ENCODE measurements at regions not wholly inside any gene's neighbourhood (a gene's known extent, or its start where the extent isn't known, plus 50 kb on each side); places are given as distances from the start of the nearest gene placed in this dataset.

- Histone ChIP-seq H3K79me1 (ENCODE audit: low read length) (no peaks in the 10 kb centered on the region), H3K23ac (ENCODE audit: low read length) (no peak overlapping the region), H2BK120ac (ENCODE audit: low read depth, low read length) (no peak overlapping the region), H3K27ac (ENCODE audit: low read depth, low read length) (no peak overlapping the region), H3K27me3 (ENCODE audit: insufficient read depth, low read length, poor library complexity) (no peaks in the 10 kb centered on the region), H3K36me3 (ENCODE audit: control insufficient read depth, insufficient read depth, low read length) (no peaks in the 10 kb centered on the region), H3K56ac (ENCODE audit: low read length) (no peak overlapping the region), H3K4ac (ENCODE audit: low read depth, low read length) (no peak overlapping the region), H4K5ac (ENCODE audit: low read length) (no peak overlapping the region), H4K8ac (ENCODE audit: low read depth, low read length) (no peak overlapping the region), H3K4me3 (ENCODE audit: low read length) (no peak overlapping the region), H3K79me2 (ENCODE audit: control insufficient read depth, insufficient read depth, low read length) (no peaks in the 10 kb centered on the region), H3K18ac (ENCODE audit: low read length) (no peak overlapping the region), H2BK5ac (ENCODE audit: low read length) (no peak overlapping the region), H3K9ac (ENCODE audit: low read length) (no peak overlapping the region), H2BK15ac (replicated peaks; ENCODE audit: low read depth) (no peak overlapping the region), H2AK5ac (ENCODE audit: low read length) (no peak overlapping the region), H3K4me2 (ENCODE audit: low read length) (no peak overlapping the region), H3K4me1 (ENCODE audit: control insufficient read depth, low read depth, low read length) (no peaks in the 10 kb centered on the region)
- DNase-seq: no peak
- no CpG with 5 or more reads among the region's 1 CpG for WGBS (ENCODE audit: extremely low coverage, insufficient coverage, low lambda C conversion rate)
These were observed 733.5 kb downstream of the SOCS6 start for GRCh38 chr18:71022389-71022788.

- H3K79me2 ChIP-seq (ENCODE audit: control insufficient read depth, insufficient read depth, low read length): no peaks in the 10 kb centered on the region
- H2AK5ac ChIP-seq (ENCODE audit: low read length): no peak overlapping the region
- H3K27me3 ChIP-seq (ENCODE audit: insufficient read depth, low read length, poor library complexity): no peaks in the 10 kb centered on the region
- no CpG with 5 or more reads among the region's 2 CpGs for WGBS (ENCODE audit: extremely low coverage, insufficient coverage, low lambda C conversion rate)
- no peak overlapping the region for H3K18ac ChIP-seq (ENCODE audit: low read length)
- no peaks in the 10 kb centered on the region for H3K4me1 ChIP-seq (ENCODE audit: control insufficient read depth, low read depth, low read length)
- no peak overlapping the region for H3K4me3 ChIP-seq (ENCODE audit: low read length)
- no peak overlapping the region for H3K4me2 ChIP-seq (ENCODE audit: low read length)
- no peak overlapping the region for H2BK120ac ChIP-seq (ENCODE audit: low read depth, low read length)
- H3K79me1 ChIP-seq (ENCODE audit: low read length): no peaks in the 10 kb centered on the region
- no peak for DNase-seq
- H3K56ac ChIP-seq (ENCODE audit: low read length): no peak overlapping the region
- no peak overlapping the region for H2BK5ac ChIP-seq (ENCODE audit: low read length)
- H3K9ac ChIP-seq (ENCODE audit: low read length): no peak overlapping the region
- H3K4ac ChIP-seq (ENCODE audit: low read depth, low read length): no peak overlapping the region
- no peak overlapping the region for H2BK15ac ChIP-seq (replicated peaks; ENCODE audit: low read depth)
- no peaks in the 10 kb centered on the region for H3K36me3 ChIP-seq (ENCODE audit: control insufficient read depth, insufficient read depth, low read length)
- H4K5ac ChIP-seq (ENCODE audit: low read length): no peak overlapping the region
- no peak overlapping the region for H3K27ac ChIP-seq (ENCODE audit: low read depth, low read length)
- H3K23ac ChIP-seq (ENCODE audit: low read length): no peak overlapping the region
- no peak overlapping the region for H4K8ac ChIP-seq (ENCODE audit: low read depth, low read length)
These were observed 732.2 kb downstream of the SOCS6 start for GRCh38 chr18:71021030-71021362.

GRCh38 chr18:71020342-71021029 is 731.6 kb downstream of the SOCS6 start:
- no peaks in the 10 kb centered on the region for H3K36me3 ChIP-seq (ENCODE audit: control insufficient read depth, insufficient read depth, low read length)
- no peak overlapping the region for H3K23ac ChIP-seq (ENCODE audit: low read length)
- no peak overlapping the region for H3K4me3 ChIP-seq (ENCODE audit: low read length)
- no peak overlapping the region for H3K27ac ChIP-seq (ENCODE audit: low read depth, low read length)
- WGBS (ENCODE audit: extremely low coverage, insufficient coverage, low lambda C conversion rate): no CpG with 5 or more reads among the region's 3 CpGs
- H3K79me2 ChIP-seq (ENCODE audit: control insufficient read depth, insufficient read depth, low read length): no peaks in the 10 kb centered on the region
- no peaks in the 10 kb centered on the region for H3K4me1 ChIP-seq (ENCODE audit: control insufficient read depth, low read depth, low read length)
- H3K4ac ChIP-seq (ENCODE audit: low read depth, low read length): no peak overlapping the region
- H2AK5ac ChIP-seq (ENCODE audit: low read length): no peak overlapping the region
- H3K56ac ChIP-seq (ENCODE audit: low read length): no peak overlapping the region
- H2BK120ac ChIP-seq (ENCODE audit: low read depth, low read length): no peak overlapping the region
- DNase-seq: no peak
- H4K8ac ChIP-seq (ENCODE audit: low read depth, low read length): no peak overlapping the region
- no peak overlapping the region for H2BK5ac ChIP-seq (ENCODE audit: low read length)
- H4K5ac ChIP-seq (ENCODE audit: low read length): no peak overlapping the region
- H3K27me3 ChIP-seq (ENCODE audit: insufficient read depth, low read length, poor library complexity): no peaks in the 10 kb centered on the region
- H3K18ac ChIP-seq (ENCODE audit: low read length): no peak overlapping the region
- no peak overlapping the region for H3K4me2 ChIP-seq (ENCODE audit: low read length)
- H3K9ac ChIP-seq (ENCODE audit: low read length): no peak overlapping the region
- no peak overlapping the region for H2BK15ac ChIP-seq (replicated peaks; ENCODE audit: low read depth)
- no peaks in the 10 kb centered on the region for H3K79me1 ChIP-seq (ENCODE audit: low read length)

GRCh38 chr18:71018816-71019215 is 730.0 kb downstream of the SOCS6 start:
- Histone ChIP-seq H3K4me1 (ENCODE audit: control insufficient read depth, low read depth, low read length) (no peaks in the 10 kb centered on the region), H3K9ac (ENCODE audit: low read length) (no peak overlapping the region), H3K4ac (ENCODE audit: low read depth, low read length) (no peak overlapping the region), H2AK5ac (ENCODE audit: low read length) (no peak overlapping the region), H3K23ac (ENCODE audit: low read length) (no peak overlapping the region), H3K79me2 (ENCODE audit: control insufficient read depth, insufficient read depth, low read length) (no peaks in the 10 kb centered on the region), H2BK15ac (replicated peaks; ENCODE audit: low read depth) (no peak overlapping the region), H3K27ac (ENCODE audit: low read depth, low read length) (no peak overlapping the region), H3K27me3 (ENCODE audit: insufficient read depth, low read length, poor library complexity) (no peaks in the 10 kb centered on the region), H4K5ac (ENCODE audit: low read length) (no peak overlapping the region), H3K4me2 (ENCODE audit: low read length) (no peak overlapping the region), H3K56ac (ENCODE audit: low read length) (no peak overlapping the region), H3K36me3 (ENCODE audit: control insufficient read depth, insufficient read depth, low read length) (no peaks in the 10 kb centered on the region), H3K4me3 (ENCODE audit: low read length) (no peak overlapping the region), H3K79me1 (ENCODE audit: low read length) (no peaks in the 10 kb centered on the region), H3K18ac (ENCODE audit: low read length) (no peak overlapping the region), H4K8ac (ENCODE audit: low read depth, low read length) (no peak overlapping the region), H2BK120ac (ENCODE audit: low read depth, low read length) (no peak overlapping the region), H2BK5ac (ENCODE audit: low read length) (no peak overlapping the region)
- no peak for DNase-seq

- WGBS (ENCODE audit: extremely low coverage, insufficient coverage, low lambda C conversion rate): no CpG with 5 or more reads among the region's 1 CpG
- no peak overlapping the region for H3K9ac ChIP-seq (ENCODE audit: low read length)
- H3K18ac ChIP-seq (ENCODE audit: low read length): no peak overlapping the region
- H2BK15ac ChIP-seq (replicated peaks; ENCODE audit: low read depth): no peak overlapping the region
- DNase-seq: no peak
- no peak overlapping the region for H2AK5ac ChIP-seq (ENCODE audit: low read length)
- H3K4me2 ChIP-seq (ENCODE audit: low read length): no peak overlapping the region
- H3K27me3 ChIP-seq (ENCODE audit: insufficient read depth, low read length, poor library complexity): no peaks in the 10 kb centered on the region
- H3K36me3 ChIP-seq (ENCODE audit: control insufficient read depth, insufficient read depth, low read length): no peaks in the 10 kb centered on the region
- H3K27ac ChIP-seq (ENCODE audit: low read depth, low read length): no peak overlapping the region
- no peak overlapping the region for H2BK120ac ChIP-seq (ENCODE audit: low read depth, low read length)
- no peaks in the 10 kb centered on the region for H3K4me1 ChIP-seq (ENCODE audit: control insufficient read depth, low read depth, low read length)
- no peak overlapping the region for H2BK5ac ChIP-seq (ENCODE audit: low read length)
- no peak overlapping the region for H4K8ac ChIP-seq (ENCODE audit: low read depth, low read length)
- H4K5ac ChIP-seq (ENCODE audit: low read length): no peak overlapping the region
- no peaks in the 10 kb centered on the region for H3K79me2 ChIP-seq (ENCODE audit: control insufficient read depth, insufficient read depth, low read length)
- no peaks in the 10 kb centered on the region for H3K79me1 ChIP-seq (ENCODE audit: low read length)
- H3K23ac ChIP-seq (ENCODE audit: low read length): no peak overlapping the region
- H3K4ac ChIP-seq (ENCODE audit: low read depth, low read length): no peak overlapping the region
- no peak overlapping the region for H3K4me3 ChIP-seq (ENCODE audit: low read length)
- no peak overlapping the region for H3K56ac ChIP-seq (ENCODE audit: low read length)
These were observed 723.9 kb downstream of the SOCS6 start for GRCh38 chr18:71012789-71013188.

GRCh38 chr18:71011389-71011788 is 722.5 kb downstream of the SOCS6 start:
- Histone ChIP-seq H2BK5ac (ENCODE audit: low read length) (no peak overlapping the region), H3K79me2 (ENCODE audit: control insufficient read depth, insufficient read depth, low read length) (no peaks in the 10 kb centered on the region)

More at GRCh38 chr18:71011389-71011788, 722.5 kb downstream of the SOCS6 start:
- H3K4me2 ChIP-seq (ENCODE audit: low read length): no peak overlapping the region
- no peak overlapping the region for H3K9ac ChIP-seq (ENCODE audit: low read length)
- no peak overlapping the region for H2BK120ac ChIP-seq (ENCODE audit: low read depth, low read length)
- H3K23ac ChIP-seq (ENCODE audit: low read length): no peak overlapping the region
- DNase-seq: no peak
- H3K79me1 ChIP-seq (ENCODE audit: low read length): no peaks in the 10 kb centered on the region
- H2BK15ac ChIP-seq (replicated peaks; ENCODE audit: low read depth): no peak overlapping the region
- no peaks in the 10 kb centered on the region for H3K4me1 ChIP-seq (ENCODE audit: control insufficient read depth, low read depth, low read length)
- H3K56ac ChIP-seq (ENCODE audit: low read length): no peak overlapping the region
- H3K27ac ChIP-seq (ENCODE audit: low read depth, low read length): no peak overlapping the region
- no peak overlapping the region for H4K8ac ChIP-seq (ENCODE audit: low read depth, low read length)
- no peak overlapping the region for H3K18ac ChIP-seq (ENCODE audit: low read length)
- no peak overlapping the region for H3K4ac ChIP-seq (ENCODE audit: low read depth, low read length)
- no peaks in the 10 kb centered on the region for H3K27me3 ChIP-seq (ENCODE audit: insufficient read depth, low read length, poor library complexity)
- WGBS (ENCODE audit: extremely low coverage, insufficient coverage, low lambda C conversion rate): no CpG with 5 or more reads among the region's 2 CpGs
- H2AK5ac ChIP-seq (ENCODE audit: low read length): no peak overlapping the region
- H4K5ac ChIP-seq (ENCODE audit: low read length): no peak overlapping the region
- no peaks in the 10 kb centered on the region for H3K36me3 ChIP-seq (ENCODE audit: control insufficient read depth, insufficient read depth, low read length)
- H3K4me3 ChIP-seq (ENCODE audit: low read length): no peak overlapping the region
